GM19397 (cell line): ENCODE measurements at regions not wholly inside any gene's neighbourhood (a gene's known extent, or its start where the extent isn't known, plus 50 kb on each side); places are given as distances from the start of the nearest gene placed in this dataset.

ENCODE experiments used
- ATAC-seq: cut with Tn5 transposase; IDR thresholded peaks from one replicate; pipeline ENCODE4 v1.9.1; 2021; ENCODE audit warnings: mild to moderate bottlenecking, moderate library complexity; ENCODE audit not compliant: unreplicated experiment

DNA sequence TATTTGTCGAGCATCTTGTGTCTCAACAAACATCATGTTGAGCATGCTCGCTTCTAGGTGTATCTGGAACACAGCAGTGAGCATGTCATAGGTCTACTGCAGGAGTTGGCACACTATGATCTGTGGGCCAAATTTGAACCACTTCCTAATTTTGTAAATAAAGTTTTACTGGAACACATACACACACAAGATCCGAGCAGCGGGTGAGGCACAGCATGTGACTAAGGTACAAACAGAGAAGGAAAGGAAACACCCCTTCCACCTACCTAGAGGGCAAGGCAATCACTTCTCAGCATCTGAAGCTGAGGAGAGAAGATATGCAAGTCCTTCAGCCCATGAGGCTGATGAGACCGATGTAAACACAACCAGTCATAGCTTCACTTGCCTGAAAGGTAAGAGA lies 200.4 kb downstream of the MED10 start:
- ATAC-seq = no peak

DNA sequence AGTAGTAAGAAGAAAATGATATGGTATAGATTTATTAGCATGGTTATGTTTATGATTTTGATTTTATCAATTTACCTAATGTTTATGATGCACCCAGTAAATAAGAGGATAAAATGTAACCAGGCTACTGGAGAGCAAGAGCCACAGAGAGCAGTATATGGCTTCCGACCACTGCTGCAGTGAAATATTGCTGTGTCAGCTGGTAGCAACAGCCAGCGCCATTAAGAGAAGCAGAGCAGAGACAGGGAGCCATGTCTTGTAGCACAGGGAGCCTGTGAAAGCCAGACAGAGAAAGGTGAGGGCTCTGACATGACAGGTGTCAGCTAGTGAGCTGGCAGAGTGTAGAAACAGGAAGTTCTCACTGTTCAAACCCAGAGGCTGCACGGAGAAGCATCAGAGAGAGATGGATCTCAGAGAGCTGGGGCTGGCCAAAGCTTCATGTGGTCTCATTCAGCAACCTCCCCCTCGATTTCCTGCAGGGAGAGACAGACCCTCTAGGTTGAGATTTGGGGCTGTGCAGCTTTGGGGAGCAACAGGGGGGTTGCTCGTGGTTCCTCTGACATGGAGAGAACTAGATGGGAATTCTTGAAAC lies 202.1 kb downstream of the MED10 start:
- ATAC-seq = no peak

DNA sequence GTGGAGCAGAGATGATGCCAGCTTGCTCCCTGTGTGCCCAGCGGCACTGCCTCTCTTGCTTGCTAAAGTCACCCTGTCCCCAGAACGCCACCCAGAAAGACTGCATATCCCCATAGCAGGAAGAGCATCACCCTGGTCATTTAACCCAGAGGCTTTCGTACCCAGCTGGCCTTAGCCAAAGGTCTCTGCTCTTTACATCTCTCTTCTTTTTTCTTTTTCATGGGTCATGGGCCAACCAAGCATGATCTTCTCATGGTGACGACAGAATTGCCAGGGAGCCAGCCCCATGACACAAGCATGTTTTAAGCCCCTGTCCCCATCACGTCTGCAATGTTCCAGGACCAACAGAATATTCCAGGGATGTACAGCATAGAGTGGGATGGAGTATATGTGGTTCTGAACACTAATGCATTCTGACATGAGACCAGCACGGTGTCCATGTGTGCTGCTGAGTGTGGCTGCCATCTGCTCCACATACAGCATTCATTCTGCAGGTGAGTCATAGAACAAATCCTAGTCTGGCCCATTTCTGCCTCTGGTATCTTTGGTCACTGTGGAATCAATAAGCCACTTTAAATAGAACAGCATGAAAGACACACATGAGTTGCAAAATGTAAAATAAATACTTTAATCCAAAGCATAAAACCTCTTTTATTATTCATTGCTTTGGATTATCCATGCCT lies 203.0 kb downstream of the MED10 start:
- no peak for ATAC-seq

DNA sequence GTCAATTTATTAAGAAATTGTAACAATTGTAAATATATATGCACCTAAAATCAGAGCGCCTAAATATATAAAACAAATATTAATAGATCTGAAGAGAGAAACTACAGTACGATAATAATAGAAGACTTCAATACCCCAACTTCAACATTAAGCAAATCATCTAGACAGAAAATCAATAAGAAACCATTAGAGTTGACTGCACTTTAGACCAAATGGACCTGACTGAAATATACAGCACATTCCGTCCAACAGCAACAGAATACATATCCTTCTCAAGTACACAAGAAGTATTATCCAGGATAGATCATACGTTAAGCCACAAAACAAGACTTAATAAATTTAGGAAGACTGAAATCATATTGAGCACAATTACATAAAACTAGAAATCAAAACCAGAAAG lies 208.7 kb downstream of the MED10 start:
- no peak for ATAC-seq

DNA sequence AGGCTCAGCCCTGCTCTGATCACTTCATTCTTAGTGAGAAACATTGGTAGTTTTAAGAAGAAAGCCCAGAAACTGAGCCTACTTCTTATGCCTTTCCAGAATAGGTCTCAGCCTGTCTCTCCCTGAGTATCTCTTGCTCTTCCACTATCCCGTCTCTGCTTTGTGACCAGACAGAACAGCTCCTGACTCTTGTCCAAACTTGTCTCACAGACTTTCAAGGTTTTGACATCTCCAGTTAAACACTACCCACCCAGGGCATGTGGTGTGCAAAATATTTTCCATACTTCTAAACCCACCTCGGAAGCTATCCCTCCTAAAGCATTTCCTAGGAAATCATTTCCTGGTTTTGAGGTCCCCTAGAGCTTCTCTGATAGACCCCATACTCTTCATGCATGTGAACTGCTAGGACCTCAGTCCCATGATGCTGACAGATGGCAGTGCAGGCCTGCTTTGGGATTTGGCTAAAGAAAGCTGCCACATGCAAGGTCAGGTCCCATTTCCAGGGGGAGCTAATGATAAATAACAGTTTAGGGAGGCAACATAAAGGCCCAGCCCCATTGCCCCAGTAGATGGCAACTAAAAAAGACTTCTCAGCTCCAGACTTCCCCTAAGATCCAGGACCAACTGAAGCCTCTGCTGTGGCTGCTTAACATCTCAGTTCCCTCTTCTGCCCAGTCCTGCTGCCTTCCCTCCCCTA lies 211.5 kb downstream of the MED10 start:
- no peak for ATAC-seq

DNA sequence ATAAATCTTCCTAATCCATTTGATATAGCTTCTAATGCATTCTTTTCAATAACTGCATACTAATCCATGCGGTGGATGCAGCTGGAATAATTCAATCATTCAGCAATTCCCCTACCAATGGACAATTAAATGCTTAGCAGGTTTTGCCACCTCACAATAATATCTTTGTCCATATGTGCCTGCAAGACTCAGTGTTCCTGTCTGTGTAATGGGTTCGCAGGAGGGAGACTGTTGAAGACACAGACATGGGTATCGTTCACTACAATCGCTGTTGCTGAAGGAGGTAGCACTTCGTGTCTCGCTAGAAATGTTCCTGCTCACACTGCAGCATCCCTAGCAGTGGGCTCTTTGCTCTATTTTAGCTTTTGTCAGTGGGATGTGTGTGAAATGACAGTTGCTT lies 214.4 kb downstream of the MED10 start:
- no peak for ATAC-seq

DNA sequence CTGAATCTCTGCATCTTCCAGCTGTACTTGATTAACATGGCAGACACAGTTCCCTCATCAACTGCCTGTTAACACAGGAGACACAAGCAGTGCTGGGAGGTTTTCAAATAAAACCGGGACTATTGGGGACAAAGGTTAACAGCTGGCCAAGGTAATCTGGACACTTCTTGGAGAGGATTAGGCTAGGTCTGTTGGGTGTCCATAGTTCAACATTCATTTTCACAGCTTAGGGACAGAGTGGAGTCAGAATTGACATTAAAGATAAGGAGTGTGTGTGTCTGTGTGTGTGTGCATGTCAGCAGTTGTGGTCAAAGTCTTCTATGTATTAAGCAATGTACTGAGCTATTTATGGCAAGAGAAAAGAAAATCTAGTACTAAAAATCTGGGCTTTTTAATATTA lies 216.2 kb downstream of the MED10 start:
- ATAC-seq = no peak

DNA sequence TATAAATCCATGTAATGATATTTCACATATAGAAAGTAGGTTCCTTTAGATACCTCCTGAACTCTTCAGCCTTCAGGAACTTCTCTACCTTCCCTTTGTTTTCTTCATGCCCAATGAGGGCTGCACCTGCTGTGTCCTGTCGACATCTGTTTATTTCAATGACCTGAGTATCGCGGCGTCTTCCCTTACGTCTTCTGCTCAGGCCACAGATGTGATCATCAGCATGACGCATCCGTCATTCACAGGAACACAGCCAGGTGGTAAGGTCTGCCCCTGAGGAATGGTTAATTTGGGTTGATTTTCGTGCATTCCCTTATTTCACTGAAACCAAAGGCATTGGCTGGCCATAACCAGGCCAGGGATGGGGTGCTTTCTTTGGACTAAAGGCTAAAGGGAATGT lies 217.1 kb downstream of the MED10 start:
- ATAC-seq = no peak

DNA sequence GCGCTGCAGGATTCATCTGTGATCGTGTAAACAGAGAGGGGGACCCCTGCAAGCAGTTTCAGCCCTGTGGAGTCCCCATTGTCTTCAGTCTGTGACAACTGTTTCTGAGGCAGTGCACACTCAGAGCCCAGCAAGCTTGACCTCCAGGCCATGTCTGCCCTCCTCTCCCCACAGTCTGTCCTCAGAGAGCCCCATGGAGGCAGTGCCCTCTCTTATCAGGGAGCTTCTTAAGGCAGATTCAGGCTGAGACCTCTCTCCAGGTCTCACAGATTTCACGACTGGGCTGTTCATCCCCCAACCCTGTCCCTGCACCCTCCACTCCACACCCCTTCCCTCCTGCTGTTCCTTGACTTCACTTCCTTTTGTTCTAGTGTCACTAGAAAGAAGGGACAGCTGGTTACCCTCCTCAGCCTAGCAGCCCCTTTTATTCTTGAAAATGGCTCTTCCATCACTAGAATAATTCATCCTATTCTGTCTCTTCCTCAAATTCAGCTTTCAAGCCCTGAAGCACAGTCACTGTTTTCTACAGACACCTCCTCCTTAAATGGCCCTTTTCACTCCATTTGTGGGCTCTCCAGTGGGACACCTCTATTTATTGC lies 218.4 kb downstream of the MED10 start:
- no peak for ATAC-seq

DNA sequence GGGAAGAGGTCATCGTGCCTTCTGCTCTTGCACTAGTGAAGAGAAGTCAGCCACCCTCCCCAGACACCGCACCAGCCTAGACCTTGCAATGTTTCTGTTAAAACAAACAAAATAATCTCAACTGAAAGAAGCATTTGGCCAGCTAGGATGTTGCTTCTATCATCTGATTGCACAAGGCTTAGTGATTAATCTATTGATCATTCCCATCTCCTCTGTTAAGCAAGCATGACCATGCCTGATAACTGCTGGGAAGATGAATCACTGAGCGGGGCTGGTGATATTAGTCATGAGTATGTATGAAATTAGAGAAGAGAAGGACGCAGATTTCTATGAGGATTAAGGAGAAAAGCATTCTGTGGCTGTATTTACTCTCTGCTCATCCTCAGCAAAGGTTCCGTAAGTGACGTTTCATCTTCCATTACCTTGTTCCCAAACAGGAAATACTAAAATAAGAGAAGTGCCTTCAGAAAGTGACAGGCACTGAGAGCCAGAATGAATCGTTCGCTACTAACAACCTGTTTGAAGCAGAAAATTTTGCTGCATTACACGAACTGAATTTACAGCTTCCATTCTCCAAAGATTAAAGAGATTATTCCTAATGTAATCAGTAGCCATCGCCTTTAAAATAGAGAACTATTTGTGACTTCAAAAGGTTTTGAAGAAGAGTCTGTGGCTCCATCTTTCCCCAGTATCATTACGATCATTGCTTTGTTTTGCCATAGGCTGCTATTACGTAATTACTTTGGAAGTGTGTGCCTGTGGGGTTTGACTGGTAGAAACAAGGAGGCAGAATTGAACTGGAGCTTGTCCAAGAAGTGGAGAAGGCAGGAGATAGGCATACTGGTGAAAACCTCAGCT lies 219.1 kb downstream of the MED10 start:
- ATAC-seq = no peak

DNA sequence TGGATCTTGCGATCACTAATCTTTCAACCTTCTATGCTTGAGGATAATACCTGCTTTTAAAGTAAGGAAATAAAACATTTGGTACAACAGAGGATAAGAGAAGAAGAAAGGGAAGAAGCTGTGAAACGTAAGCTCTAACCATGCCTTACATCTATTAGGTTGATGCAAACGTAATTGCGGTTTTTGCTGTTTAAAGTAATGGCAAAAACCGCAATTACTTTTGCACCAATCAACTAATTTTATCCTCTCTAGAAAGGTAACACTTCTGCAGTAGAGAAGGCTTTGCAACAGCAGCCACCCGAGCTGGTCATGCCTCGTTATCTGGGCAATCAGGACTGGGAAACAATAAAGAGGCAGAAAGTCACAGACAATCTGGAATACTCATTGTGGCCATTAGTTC lies 224.1 kb downstream of the MED10 start:
- no peak for ATAC-seq

DNA sequence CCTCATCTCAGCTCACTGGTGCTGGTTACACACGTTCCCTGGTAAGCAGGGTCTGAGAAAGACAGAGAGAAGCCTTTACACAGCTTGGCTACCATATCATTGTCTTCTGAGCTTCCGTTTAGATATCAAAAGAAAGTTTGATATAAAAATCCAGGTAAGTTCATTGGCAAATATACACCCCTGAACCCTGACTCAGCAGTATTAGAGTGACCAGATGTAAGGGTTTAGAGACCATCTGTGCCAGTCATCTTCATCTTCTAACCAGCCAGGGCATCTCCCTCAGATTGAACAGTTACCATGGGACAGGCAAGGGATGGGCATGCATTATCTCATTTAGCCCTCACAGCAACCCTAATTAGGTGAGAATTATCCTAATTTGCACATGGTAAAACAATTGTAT lies 232.1 kb downstream of the MED10 start:
- no peak for ATAC-seq

DNA sequence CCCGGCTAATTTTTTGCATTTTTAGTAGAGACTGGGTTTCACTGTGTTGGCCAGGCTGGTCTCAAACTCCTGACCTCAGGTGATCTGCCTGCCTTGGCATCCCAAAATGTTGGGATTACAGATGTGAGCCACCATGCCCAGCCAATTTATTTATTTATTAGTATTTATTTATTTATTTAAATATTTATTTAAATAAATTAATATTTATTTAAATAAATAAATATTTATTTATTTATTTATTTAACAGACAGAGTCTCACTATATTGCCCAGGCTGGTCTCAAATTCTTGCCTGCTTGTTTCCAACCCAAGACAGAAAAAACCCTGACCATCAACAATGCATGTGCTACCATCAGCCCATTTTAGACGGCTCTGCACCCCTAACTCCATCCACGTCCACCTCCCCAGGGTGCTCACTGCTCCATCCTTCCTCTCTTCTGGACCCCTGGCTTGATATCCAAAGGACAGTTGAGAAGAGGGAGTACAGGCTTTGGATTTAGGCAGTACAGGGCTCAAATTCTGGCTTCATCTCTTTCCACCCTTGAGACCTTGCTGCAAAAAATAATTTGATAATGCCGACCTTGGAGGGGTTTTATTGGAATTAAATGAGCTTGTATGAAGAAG lies 232.6 kb downstream of the MED10 start:
- ATAC-seq = no peak

DNA sequence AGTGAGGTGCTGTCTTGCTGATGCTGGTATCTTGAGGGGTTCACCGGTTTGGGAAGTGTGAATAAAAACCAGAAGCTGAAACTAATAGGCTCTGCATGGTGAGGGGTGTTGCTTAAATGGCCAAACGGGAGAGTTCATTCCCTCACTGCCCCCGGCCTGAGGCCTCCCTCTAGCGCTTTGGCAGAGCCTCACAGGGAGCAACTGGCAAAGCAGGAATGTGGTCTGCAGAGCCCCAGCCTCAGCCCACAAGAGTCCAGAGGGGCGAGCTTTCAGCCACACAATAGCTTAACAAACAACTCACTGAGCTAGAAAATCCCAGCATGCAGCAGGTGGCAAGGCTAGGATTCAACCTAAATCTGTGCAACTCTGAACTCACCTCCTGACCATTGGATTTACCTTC lies 234.8 kb downstream of the MED10 start:
- ATAC-seq = no peak

DNA sequence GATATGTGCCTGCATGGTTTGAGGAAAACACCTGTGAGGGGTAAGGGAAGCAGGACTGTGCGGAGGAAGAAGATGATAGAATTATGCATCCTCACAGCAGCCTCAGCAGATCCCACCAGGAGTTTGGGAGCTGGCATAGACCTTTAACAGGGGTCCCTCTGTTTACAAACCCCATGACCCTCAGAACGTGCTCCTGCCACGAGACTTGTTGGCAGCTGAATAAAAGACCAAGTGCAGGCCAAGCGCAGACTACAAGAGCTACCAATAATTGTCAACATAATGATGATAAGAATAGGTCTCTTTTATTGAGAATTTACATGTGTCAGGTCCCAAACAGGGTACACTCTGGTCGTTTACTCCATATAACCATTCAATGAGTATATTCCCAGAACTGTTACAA lies 236.0 kb downstream of the MED10 start:
- ATAC-seq = no peak

DNA sequence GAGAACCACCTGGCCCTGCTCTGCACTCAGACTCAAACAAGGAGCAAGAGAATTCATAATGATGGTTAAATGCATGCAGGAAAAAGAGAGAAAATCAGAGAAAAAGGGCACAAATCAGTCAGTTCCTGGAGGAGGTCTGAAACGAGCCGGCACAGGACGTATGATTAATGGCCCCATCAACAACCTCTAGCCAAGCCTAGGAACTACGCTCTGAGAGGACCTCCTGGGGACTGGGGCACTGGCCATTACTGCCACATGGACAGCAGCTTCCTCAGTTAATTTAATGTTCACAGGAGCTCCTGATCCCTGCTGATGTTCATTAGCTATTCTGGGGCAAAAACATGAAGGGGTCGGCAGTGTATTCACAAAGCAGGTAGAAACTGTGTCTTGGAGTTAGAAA lies 238.1 kb downstream of the MED10 start:
- no peak for ATAC-seq

DNA sequence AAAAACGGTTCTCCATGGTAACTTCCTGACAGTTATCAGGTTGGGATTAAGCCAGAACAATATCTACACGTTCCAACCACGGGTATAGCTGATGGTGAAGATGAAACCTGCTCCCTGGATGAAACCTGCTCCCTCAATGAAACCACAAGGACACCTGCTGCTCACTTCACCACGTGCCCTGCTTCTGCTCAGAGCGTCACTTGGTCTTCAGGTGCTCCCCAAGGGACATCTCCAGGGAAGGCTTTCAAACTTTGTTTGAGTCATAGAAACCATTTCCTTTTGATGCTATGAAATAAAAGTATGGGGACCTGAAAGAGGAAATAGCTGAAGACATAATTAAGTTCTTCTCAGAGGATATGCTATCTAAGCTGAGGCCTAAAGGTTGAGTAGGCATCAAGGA lies 242.4 kb downstream of the MED10 start:
- peak; percentile 63 for ATAC-seq

DNA sequence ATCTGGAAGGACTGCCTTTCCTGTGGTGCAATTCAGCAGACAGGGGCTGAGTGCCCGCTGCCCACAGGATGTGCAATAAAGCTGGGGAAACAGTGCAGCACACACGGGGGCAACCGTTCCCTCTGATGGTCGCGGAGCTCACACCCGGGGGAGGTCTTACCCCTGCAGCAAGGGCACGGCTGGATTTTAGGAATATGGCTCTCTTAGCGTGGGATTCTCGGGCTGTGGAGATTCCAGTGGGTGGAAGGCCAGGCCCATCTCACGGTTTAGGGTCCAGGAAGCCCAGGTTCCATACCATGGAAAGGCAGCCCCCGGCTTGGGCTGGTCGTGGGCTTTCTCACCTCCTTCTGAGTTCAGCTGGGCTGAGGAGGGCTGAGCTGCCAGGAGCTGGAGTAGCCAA lies 244.1 kb downstream of the MED10 start:
- no peak for ATAC-seq

DNA sequence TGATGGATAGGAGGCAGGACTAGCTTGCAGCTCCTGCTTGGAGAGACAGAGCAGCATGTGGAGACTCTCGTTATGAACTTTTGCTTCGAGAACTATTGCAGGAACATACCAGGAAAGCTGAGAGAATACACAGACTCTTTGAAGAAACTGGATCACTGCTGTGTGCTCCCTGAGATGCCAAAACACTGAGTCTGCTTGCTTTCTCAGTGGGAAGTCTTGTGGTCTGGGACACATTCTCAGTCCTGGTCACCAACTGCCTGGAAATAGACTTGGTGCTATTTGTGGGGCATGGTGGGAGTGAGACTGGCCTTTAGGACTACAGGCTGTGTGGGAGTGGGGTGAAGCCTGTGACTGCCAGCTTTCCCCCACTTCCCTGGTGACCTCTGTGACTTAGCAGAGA lies 252.6 kb downstream of the MED10 start:
- no peak for ATAC-seq

DNA sequence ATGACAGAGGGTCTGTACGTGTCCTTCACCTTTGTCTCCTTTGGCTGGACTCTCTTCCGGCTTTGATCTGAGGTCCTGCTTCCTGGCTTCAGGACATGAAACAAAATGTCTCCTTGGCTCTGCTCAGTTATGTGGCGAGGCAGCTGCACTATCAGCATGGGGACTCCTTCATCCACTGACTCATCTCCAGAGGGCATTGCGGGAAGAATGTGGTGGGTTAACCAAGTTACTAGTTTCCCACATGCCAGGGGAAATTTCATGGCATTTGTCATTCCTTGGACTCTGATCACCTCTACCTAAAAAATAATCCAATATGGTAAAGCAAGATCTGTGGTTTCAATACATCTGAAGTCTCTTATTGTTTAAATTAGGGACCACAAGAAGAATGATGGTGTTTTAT lies 259.7 kb downstream of the MED10 start:
- no peak for ATAC-seq

DNA sequence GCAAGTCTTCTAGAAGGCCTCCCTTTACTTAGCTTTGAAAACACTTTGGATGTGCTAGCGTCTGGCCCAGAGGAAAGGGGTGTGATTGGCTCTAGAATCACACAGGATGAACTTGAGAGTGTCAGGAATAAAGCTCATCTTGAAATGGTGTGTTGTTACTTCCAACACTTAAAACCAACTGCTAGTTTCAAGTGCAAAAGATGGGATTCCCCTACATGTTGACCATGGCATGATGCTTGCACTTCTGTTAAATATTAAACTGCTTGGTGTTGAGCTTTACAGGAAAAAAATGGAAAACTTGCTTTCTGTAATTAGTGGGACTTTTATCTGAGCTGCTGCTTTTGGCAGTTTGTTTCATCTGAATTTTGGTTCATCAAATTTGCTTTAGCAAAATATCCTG lies 261.1 kb downstream of the MED10 start:
- ATAC-seq = no peak
